ENCODE measurements at regions not wholly inside any gene's neighbourhood (a gene's known extent, or its start where the extent isn't known, plus 50 kb on each side); places are given as distances from the start of the nearest gene placed in this dataset.

GRCh38 chr4:126898815-126899214 lies 733.9 kb upstream of the INTU start:
- TF ChIP-seq POLR2A (IDR thresholded peaks at IDR 0.05) (no peak), CTCF (IDR thresholded peaks at IDR 0.05) (no peak)

Measured in lower leg skin (tissue), 3 donors.